Hematopoietic multipotent progenitor cell treated with erythropoietin and hydrocortisone succinate and interleukin-3 and kit ligand, for 6 days (in vitro differentiated cells): ENCODE measurements at regions not wholly inside any gene's neighbourhood (a gene's known extent, or its start where the extent isn't known, plus 50 kb on each side); places are given as distances from the start of the nearest gene placed in this dataset.
"Not testable (repeated sequence)": the region's sequence is repeated elsewhere in the genome, so short reads cannot be mapped to it uniquely, and the experiment has no call there.

Experiments
- DNase-seq: peaks from one replicate; pipeline ENCODE4 v3.0.0-alpha.2; 2015

DNA sequence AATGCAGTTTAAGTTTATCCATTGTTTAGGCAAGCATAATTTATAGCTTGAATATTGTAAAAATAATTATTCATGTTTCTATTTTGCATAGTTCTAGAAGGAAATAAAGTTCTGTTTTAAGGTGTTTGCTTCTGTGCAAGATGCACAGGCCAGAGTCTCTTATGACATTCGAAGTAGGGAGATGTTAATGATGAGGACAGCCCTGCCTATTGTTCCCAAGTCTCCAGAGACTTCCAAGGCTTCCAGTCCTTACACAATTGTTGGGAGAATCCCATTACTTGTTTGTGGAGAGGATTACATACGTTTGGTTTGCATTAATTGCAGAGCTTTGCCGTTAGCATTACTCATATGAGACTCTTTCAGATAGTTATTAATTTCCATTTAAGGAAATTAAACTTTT lies 96.2 kb upstream of the ANK2 start:
- no peak for DNase-seq

DNA sequence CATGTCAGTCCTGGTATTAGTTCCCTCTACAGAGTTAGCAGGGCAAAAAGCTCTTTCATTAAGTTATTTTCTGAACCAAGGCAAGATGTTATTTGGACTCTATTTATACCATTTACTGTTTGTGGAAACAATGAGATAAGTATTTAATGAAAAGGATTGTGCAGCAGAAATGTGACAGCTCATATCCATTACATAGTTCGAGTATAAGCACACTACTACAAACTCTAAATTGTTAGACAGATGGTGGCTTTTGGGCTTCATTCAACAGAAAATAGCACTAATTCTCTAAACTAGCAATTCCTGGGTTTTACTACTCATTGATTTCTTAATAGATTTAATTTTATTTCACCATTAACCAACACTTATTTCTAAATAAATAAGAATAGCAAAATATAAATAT lies 95.2 kb upstream of the ANK2 start:
- DNase-seq, result no peak

GRCh38 chr4:112956484-112956896 lies 93.0 kb upstream of the ANK2 start:
- DNase-seq, result no peak

DNA sequence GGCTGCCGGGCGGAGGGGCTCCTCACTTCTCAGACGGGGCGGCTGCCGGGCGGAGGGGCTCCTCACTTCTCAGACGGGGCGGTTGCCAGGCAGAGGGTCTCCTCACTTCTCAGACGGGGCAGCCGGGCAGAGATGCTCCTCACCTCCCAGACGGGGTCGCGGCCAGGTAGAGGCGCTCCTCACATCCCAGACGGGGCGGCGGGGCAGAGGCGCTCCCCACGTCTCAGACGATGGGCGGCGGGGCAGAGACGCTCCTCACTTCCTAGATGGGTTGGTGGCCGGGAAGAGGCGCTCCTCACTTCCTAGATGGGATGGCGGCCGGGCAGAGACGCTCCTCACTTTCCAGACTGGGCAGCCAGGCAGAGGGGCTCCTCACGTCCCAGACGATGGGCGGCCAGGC lies 91.7 kb upstream of the ANK2 start:
- not testable (repeated sequence) for DNase-seq

DNA sequence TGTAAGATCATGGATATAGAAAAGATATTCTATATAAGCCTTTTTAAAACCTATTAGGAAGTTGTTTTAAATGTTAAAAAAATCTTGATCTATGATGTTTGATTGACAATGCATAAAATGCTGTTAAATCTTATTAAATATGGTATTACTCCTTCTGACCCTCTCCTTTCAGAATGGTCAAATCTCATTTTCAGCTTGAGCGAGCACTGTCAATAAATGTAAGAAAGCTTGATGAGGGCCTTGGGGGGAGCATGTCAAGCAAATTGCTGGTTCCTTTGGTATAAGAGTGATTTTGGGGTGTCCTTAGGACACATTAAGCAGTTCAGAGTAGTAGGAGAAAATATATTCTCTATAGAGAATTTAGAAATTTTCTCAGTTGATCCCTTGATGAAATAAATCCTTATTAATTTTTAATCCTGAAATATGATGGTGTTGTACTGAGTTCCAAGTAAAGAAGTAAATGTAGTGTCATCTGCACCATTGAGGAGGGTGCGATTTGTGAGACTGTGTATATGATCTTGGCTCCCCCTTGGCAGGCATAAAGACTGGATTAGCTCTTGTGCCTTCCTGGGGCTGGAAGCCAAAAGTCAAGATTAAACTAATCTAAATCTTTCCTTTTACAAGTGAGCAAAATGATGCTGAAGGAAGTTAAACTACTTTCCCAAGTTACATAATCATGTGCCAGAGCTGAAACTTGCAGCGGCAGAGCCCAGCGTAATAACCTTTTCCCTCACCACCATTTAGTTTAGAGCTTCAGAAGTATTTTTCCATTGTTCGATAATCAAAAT lies 82.6 kb upstream of the ANK2 start:
- no peak for DNase-seq

DNA sequence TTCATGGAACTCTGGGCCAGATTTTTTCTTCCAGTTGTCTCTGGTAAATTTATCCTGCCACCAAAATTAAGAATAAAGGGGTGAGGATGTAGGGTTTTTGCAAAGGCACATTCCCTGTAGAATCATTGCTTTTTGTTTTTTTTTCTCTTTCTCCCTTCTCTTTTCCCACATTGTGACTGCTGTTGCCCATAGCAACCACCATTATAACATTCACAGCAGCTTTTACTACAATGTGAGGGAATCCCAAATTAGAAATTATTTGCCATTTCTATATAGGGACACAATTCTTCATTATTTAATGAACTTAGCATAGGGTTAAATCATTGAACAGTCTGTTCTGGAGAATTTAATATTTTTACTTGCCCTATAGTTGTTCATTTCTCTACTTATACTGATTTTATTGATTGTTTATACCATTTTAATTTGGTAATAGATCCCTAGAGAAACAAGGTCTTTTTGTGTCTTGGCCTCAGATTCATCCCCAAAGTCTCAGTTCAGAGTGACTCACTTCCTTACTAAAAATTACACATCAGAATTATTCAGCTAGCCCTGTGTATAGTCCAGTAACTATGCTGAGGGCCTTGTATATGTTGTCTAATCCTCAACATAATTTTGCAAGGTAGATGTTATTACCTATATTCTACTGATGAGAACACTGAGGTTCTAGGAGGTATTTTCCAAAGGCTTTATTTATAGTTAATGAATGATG lies 80.8 kb upstream of the ANK2 start:
- DNase-seq, result no peak

- DNase-seq, result no peak
These were observed 78.5 kb upstream of the ANK2 start for GRCh38 chr4:112970903-112971302.

GRCh38 chr4:112973750-112974251 lies 75.7 kb upstream of the ANK2 start:
- DNase-seq, result no peak

DNA sequence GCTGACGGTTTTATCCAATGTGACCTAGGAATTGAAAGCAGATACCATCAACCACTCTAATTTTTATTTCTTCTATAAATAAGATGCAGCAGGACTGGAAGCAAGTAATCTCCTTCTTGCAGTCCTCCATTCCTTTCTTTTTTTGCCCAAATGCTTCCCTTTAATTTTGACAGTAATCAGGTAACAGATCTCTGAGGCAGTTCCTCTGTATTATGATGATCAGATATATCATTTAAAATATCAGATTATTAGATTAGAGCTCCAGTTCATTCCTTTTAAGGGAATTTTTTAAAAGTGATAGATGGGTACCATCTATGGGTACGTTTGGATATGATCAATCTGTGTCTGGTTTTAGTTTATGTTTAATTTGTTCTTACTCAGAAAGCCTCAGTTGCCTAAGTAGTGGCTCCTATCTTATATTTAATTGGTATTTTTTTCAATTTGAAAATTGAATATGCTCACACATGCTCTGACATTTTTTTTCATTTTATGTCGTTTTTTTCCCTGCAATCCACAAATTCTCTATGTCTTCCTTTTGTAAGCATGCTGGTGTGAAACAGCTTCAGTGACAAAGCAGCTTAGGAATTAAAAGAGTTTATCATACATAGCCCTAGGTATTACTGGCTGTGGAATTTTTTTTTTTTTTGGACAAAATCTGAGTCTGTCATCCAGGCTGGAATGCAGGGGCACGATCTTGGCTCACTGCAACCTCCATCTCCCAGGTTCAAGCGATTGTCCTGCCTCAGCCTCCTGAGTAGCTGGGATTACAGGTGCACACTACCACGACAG lies 73.7 kb upstream of the ANK2 start:
- DNase-seq, result no peak

DNA sequence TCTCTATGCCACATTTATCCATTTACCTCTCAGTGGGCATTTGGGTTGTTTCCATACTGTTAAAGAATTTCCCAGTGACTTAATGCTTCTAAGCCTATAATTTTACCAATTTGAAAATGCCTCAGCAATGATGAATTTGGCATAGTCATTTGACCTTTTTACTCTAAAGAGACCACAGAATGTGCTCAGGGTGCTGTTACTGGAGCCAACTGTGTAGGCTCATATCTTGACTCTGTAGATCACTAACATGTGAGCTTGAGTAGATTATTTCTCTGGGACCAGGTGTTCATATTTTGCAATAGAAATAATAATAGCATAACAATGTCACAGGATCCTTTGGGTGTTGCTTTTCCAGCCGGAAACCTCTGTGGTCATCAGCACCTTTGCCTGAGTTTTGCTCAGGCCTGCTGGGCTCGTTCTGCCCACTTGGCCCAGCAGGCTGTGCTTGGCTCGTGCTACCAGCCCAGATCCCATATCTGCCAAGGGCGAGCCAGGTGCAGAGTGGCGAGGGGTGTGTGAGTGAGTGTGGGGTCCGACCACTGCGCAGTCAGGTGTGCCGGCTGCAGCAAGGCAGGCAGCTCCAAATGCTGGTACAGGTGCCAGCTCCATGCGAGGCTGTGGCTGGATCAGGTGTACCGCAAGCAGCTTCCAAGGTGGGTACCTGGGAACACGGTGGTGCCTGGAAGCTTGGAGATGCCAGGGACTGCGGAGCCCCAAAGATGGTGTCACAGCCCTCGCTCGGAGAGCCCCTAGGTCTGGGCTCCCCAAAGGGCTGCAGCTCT lies 70.6 kb upstream of the ANK2 start:
- no peak for DNase-seq

DNA sequence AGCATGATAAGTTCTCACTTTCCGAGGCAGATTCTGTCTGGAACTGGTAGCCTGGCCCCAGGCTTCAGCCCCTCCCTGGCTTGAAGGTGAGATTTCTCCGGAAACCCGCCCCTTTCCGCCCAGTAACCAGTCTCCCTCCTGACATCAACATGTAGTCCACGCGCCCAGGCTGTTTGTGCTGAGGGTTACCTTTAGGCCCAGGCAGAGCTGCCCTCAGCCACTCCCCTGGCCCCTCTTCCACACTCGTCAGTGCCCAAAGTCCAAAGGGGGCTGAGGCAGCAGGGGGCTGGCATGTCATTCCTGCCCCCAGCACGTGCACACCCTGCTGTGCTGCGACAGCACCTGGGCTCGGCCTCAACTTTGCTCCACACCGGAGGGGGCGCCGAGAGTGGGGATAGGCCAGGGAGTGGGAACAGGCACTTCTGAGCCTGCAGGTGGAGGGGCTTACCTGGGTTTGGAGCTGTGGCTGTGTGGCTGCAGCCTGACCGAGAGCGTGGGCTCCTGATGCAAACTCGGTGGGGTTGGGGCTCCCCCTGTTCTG lies 69.5 kb upstream of the ANK2 start:
- no peak for DNase-seq

DNA sequence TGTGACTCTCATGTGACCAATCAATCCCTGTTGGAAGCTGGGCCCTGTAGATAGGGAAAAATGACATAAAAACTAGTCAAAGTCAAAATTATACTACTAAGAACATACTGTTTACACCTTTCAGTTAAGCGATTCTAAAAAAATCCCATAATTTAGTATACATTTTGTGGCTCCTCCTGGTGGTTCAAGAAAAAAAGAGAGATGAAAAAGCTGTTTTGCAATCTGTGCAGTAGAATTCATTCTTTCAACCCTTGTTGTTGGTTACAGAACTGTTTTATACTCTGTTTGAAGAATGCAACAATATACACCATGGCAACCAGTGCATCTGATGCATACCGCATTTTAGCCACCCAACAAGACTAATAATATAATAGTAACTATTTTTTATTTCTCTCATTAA lies 66.8 kb upstream of the ANK2 start:
- DNase-seq, result no peak

DNA sequence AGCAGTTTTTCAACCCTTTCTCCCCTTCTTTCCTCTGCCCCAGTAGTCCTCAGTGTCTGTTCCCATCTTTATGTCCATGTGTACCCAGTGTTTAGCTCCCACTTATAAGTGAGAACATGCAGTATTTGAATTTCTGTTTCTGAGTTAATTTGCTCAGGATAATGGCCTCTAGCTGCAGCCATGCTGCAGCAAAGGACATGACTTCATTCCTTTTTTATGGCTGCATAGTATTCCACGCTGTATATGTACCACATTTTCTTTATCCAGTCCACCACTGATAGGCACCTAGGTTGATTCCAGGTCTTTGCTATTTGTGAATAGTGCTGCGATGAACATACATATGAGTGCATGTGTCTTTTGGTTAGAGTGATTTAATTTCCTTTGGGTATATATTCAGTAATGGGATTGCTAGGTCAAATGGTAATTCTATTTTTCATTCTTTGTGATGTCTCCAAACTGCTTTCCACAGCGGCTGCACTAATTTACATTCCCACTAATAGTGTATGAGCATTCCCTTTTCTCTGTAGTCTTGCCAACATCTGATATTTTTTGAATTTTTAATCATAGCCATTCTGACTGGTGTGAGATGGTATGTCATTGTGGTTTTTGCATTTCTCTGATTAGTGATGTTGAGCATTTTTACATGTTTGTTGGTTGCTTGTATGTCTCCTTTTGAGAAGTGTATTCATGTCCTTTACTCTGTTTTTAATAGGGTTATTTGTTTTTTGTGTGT lies 54.6 kb upstream of the ANK2 start:
- no peak for DNase-seq
